ENCODE measurements at regions not wholly inside any gene's neighbourhood (a gene's known extent, or its start where the extent isn't known, plus 50 kb on each side); places are given as distances from the start of the nearest gene placed in this dataset.
A peak's percentile ranks its signal among the peaks of the same experiment; 100 is the strongest.

DNA sequence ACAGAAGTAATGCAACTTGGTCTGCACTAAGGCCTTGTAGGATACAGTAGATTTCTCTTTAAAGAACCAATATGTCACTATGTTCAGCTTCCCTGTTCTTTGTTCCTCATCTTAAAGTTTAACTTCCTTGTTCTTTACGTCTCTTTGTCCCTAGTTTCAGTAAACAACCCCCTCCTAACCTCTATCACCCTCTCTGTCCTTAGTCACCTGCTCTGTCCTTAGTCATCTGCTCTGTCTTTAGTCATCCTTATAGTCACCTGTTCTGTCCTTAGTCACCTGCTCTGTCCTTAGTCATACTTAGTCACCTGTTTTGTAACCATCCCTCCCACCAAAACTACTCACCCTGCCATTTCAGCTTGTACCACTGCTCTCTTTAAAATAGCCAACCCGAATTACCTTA is 144.6 kb upstream of the TMEM106B start:
- H2AFZ ChIP-seq (ENCODE audit: low read length), result peak overlapping the region; percentile 73
- ATAC-seq (peak; percentile 79), DNase-seq (peak; percentile 92)
- CTCF ChIA-PET, result interaction anchor here (2.3 kb wide), 1 partner anchor 256 kb away, joined by 11 read pairs; no protein-coding TSS in a partner anchor
- no peaks in the 10 kb centered on the region for H4K20me1 ChIP-seq (ENCODE audit: low read length)
- H3K79me2 ChIP-seq (ENCODE audit: low read length), result no peaks in the 10 kb centered on the region
- peak overlapping the region; percentile 84 for H3K4me2 ChIP-seq (ENCODE audit: low read length)
- no peaks in the 10 kb centered on the region for H3K9me3 ChIP-seq (ENCODE audit: low read length)
- H3K4me1 ChIP-seq (ENCODE audit: insufficient read depth, low read length), result peaks cover 29% of the 10 kb centered on the region
- intact Hi-C loops (cut with micrococcal nuclease), result loop anchor here (1.0 to 2.0 kb wide), 4 partner anchors 96 to 639 kb away; no protein-coding TSS in a partner anchor
- peak overlapping the region; percentile 58 for H3K4me3 ChIP-seq (ENCODE audit: low read length)
- POLR2A ChIA-PET (ENCODE audit: unreplicated experiment), result interaction anchor here (0.6 kb wide), 2 partner anchors 143 to 144 kb away, joined by 3 read pairs; partner anchors contain the start of gene TMEM106B
- no peaks in the 10 kb centered on the region for H3K27me3 ChIP-seq (ENCODE audit: low read length)
- H3K9ac ChIP-seq (ENCODE audit: low read length), result peak overlapping the region; percentile 93
- peak overlapping the region; percentile 100 for H3K27ac ChIP-seq (ENCODE audit: low read length)
- BruUV-seq (replicated peaks), result no TSS peak
- no peaks in the 10 kb centered on the region for H3K36me3 ChIP-seq (ENCODE audit: low read depth, low read length)
- no peaks in the 10 kb centered on the region for H3F3A ChIP-seq (ENCODE audit: low read length, unreplicated experiment)
- no peaks in the 10 kb centered on the region for H3K9me2 ChIP-seq (replicated peaks; ENCODE audit: low read length)
- TF ChIP-seq EZH2 (IDR thresholded peaks at IDR 0.05; ENCODE audit: low read length, unreplicated experiment) (no peak), EZH2phosphoT487 (IDR thresholded peaks at IDR 0.05; ENCODE audit: borderline replicate concordance, low read length) (no peak)

DNA sequence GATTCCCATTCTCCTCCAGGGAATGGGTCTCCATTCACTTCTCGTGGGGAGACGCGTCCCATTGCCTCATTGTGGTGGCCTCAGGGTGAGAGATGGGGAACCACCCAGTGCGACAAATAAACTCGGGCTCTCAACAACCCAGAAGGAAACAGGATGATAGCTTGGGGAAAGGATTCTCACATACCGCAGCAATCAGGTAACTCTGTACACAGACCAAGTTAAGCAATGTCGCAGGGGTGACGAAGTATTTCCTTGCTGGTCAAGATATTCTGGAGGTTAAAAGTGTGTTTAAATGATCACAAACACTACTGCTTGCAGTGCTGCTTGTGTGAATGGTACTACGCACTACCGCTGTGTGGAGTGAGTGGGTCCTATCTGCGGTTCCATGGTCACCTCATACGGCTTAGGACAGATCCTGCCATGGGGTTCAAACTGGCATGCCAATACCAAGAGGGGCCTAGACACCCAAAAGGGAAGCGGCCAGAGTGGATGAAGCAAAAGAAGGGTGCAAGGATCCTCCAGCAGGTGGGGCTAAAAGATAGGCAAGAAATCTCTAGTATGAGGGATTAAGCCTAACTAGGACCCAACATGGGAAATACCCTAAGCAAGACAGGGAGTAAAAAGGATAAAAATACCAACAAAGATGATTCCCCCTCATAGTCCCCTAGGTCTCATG is 143.8 kb upstream of the TMEM106B start:
- ChIA-PET CTCF (interaction anchor here (2.3 kb wide), 1 partner anchor 255 kb away, joined by 11 read pairs; no protein-coding TSS in a partner anchor), POLR2A (ENCODE audit: unreplicated experiment) (interaction anchor here (0.6 kb wide), 2 partner anchors 144 kb away, joined by 3 read pairs; partner anchors contain the start of gene TMEM106B)
- BruUV-seq (replicated peaks), result TSS peak; percentile 96

DNA sequence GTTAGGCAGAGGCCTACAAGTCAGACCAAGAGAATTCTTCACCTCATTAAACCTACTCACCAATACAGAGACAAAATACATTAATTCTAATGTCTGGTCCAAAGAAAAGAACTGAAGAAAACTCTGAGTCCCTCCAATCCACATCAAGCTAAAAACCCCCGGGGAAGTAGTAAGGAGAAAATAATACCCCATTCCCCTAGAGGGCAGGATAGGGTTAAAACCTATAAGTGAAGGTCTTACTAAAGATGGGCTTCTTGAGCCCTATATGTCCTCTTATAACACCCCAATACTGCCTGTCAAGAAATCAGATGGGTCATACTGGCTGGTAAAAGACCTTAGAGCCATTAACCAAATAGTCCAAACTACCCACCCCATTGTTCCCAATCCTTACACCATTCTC is 141.3 kb upstream of the TMEM106B start:
- Histone ChIP-seq H2AFZ (ENCODE audit: low read length) (no peak overlapping the region), H3K4me1 (ENCODE audit: insufficient read depth, low read length) (peaks cover 29% of the 10 kb centered on the region), H3K4me2 (ENCODE audit: low read length) (no peak overlapping the region), H3K9ac (ENCODE audit: low read length) (no peak overlapping the region), H3K36me3 (ENCODE audit: low read depth, low read length) (no peaks in the 10 kb centered on the region), H3K27me3 (ENCODE audit: low read length) (no peaks in the 10 kb centered on the region), H3K4me3 (ENCODE audit: low read length) (no peak overlapping the region), H3K9me2 (replicated peaks; ENCODE audit: low read length) (no peaks in the 10 kb centered on the region), H3F3A (ENCODE audit: low read length, unreplicated experiment) (no peaks in the 10 kb centered on the region), H3K79me2 (ENCODE audit: low read length) (no peaks in the 10 kb centered on the region), H3K27ac (ENCODE audit: low read length) (no peak overlapping the region), H3K9me3 (ENCODE audit: low read length) (0 out of 2 replicates have a peak, but pooled peaks cover 3% of the 10 kb centered on the region), H4K20me1 (ENCODE audit: low read length) (no peaks in the 10 kb centered on the region)
- intact Hi-C loops (cut with micrococcal nuclease), result no loop called here
- DNase-seq (peak; percentile 45), ATAC-seq (no peak)
- POLR2A ChIA-PET (ENCODE audit: unreplicated experiment), result no interaction called here
- TF ChIP-seq, protein P1, sequence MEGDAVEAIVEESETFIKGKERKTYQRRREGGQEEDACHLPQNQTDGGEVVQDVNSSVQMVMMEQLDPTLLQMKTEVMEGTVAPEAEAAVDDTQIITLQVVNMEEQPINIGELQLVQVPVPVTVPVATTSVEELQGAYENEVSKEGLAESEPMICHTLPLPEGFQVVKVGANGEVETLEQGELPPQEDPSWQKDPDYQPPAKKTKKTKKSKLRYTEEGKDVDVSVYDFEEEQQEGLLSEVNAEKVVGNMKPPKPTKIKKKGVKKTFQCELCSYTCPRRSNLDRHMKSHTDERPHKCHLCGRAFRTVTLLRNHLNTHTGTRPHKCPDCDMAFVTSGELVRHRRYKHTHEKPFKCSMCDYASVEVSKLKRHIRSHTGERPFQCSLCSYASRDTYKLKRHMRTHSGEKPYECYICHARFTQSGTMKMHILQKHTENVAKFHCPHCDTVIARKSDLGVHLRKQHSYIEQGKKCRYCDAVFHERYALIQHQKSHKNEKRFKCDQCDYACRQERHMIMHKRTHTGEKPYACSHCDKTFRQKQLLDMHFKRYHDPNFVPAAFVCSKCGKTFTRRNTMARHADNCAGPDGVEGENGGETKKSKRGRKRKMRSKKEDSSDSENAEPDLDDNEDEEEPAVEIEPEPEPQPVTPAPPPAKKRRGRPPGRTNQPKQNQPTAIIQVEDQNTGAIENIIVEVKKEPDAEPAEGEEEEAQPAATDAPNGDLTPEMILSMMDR (conservative IDR thresholded peaks at IDR 0.05; ENCODE audit: low read depth, low read length), result peak; percentile 44; the same call in 1 of the 2 replicates
- TF ChIP-seq EZH2 (IDR thresholded peaks at IDR 0.05; ENCODE audit: low read length, unreplicated experiment), result no peak
- BruUV-seq (replicated peaks), result no TSS peak
- CTCF ChIA-PET, result interaction anchor here (0.6 to 1.2 kb wide), 3 partner anchors 175 to 420 kb away, joined by 4 to 7 read pairs (median 4); no protein-coding TSS in a partner anchor

More for the DNA sequence above, 143.8 kb upstream of the TMEM106B start:
- H3K9me2 ChIP-seq (replicated peaks; ENCODE audit: low read length), result no peaks in the 10 kb centered on the region
- H3K36me3 ChIP-seq (ENCODE audit: low read depth, low read length), result no peaks in the 10 kb centered on the region
- peaks cover 29% of the 10 kb centered on the region for H3K4me1 ChIP-seq (ENCODE audit: insufficient read depth, low read length)
- peak overlapping the region; percentile 58 for H3K4me3 ChIP-seq (ENCODE audit: low read length)
- DNase-seq (peak; percentile 83), ATAC-seq (peak; percentile 50)
- H4K20me1 ChIP-seq (ENCODE audit: low read length), result no peaks in the 10 kb centered on the region
- H3F3A ChIP-seq (ENCODE audit: low read length, unreplicated experiment), result no peaks in the 10 kb centered on the region
- intact Hi-C loops (cut with micrococcal nuclease), result loop anchor here (1.0 to 2.0 kb wide), 5 partner anchors 96 to 255 kb away; partner anchors contain the start of gene TMEM106B
- H3K27me3 ChIP-seq (ENCODE audit: low read length), result no peaks in the 10 kb centered on the region
- peak overlapping the region; percentile 100 for H3K27ac ChIP-seq (ENCODE audit: low read length)
- H3K9ac ChIP-seq (ENCODE audit: low read length), result peak overlapping the region; percentile 73
- H3K79me2 ChIP-seq (ENCODE audit: low read length), result no peaks in the 10 kb centered on the region
- H3K4me2 ChIP-seq (ENCODE audit: low read length), result peak overlapping the region; percentile 84
- H2AFZ ChIP-seq (ENCODE audit: low read length), result peak overlapping the region; percentile 73
- TF ChIP-seq, protein P1 (conservative IDR thresholded peaks at IDR 0.05; ENCODE audit: low read depth, low read length), result peak; percentile 86
- no peak for TF ChIP-seq EZH2 (IDR thresholded peaks at IDR 0.05; ENCODE audit: low read length, unreplicated experiment)
- no peaks in the 10 kb centered on the region for H3K9me3 ChIP-seq (ENCODE audit: low read length)

Data from PC-3 (cell line).